HG02798 (cell line): ENCODE measurements at regions not wholly inside any gene's neighbourhood (a gene's known extent, or its start where the extent isn't known, plus 50 kb on each side); places are given as distances from the start of the nearest gene placed in this dataset.

Experiments used
- ATAC-seq: cut with Tn5 transposase; IDR thresholded peaks from one replicate; pipeline ENCODE4 v1.9.1; 2021; ENCODE audit warnings: mild to moderate bottlenecking; ENCODE audit not compliant: unreplicated experiment, poor library complexity

DNA sequence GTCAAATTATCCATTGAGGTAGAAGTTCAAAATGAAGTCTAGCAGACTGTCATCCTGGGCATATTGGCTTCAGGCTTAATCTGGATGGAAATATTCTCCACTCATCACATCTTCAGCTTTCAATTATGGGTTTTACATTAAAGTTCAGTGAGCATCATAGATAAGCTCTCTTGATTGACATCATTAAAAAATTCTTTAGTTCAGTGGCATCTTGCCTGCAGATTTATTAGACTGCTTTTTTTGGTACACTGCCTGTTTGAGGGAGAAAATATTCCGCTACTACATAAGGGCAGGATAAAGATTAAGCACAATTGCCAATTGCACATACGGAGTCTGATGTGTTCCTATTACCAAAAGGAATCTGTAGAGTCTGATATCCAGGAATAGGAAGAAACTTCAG is 2353.8 kb downstream of the MAT2B start:
- ATAC-seq: no peak

DNA sequence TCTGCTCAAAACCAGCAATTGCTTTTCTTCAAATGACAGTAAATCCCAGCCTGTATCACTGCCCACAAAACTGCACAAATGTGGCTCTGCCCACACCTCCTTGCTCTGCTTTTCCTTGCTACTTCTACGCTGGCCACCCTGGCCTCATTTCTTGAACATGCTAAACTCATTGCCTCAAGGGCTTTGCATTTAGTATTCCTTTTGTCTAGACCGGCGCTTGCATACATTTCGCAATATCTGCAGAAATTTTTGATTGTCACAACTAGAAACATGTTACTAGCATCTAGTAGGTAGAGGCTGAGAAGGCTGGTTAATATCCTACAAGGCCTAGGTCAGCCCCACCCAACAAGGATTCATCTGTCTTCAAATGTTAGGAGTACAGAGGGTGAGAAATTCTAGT is 2357.8 kb downstream of the MAT2B start:
- no peak for ATAC-seq

DNA sequence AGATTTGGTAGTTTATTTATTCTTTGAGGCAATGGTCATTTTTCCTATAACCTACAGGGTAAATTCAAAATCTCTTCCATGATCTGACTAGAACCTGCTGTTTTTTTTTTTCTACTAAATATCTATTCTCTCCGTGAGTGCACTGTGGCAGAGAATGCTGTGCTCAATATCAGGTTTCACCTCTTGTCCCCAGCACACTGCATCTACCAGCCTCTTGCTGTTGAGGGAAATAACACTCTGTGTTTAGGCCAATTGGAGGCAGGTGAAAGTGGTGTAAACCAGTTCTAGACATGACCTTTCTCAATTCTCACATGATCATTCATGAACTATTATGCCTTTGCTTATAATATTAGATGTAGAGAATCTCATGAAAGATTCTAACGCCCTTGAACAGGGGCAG is 2365.9 kb downstream of the MAT2B start:
- no peak for ATAC-seq

DNA sequence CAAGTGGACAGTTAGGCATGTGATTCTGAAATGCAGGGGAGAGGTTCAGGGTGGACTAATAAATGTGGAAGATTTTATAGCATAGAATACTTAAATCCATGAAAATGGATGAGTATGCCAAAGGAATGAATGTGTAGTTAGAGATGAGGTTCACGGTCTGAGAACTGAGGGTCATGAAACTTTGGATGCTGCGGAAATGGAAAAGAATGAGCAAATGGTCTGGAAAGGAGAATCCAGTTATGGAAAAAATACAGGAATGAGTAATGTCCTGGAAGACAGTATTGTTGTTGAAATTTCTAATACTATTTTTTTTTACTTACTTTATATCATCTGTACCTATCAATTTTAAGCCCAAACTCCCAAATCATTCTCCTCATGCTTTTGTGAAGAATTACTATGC is 2369.4 kb downstream of the MAT2B start:
- ATAC-seq: no peak

DNA sequence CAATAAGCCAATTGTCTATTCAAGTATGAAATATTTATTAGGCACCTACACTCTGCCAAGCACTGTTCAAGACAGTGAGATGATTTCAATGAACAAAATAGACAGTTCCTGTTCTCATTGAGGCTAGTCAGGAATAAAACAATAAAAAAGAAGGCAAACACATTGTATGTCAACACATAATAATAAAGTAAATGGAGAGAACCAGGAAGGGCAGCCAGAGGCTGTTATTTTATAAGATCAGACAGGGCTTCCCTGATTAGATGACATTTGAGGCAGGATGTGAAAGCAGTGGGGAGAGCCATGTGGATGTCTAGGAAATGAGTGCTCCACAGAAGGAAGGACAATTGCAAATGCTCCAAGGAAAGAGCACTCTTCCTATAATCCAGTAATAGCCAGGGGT is 2371.1 kb downstream of the MAT2B start:
- ATAC-seq: no peak

DNA sequence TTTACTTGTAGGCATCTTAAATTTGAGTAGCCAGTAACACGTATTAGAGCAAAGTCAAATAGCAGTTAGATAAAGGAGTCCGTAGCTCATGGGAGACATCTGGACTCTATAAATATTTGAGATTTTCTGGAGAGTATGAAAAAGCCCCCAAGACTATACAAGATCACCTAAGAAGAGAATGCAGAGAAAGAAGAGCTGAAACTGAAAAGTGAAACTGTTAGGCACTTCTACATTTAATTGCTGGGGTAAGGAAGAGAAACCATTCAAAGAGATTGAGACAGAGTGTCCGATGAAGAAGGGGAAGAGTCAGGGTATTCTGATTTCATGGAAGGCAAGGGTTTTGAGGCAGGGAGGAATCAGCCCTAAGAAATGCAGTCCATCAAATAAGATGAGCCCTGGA is 2372.1 kb downstream of the MAT2B start:
- no peak for ATAC-seq

DNA sequence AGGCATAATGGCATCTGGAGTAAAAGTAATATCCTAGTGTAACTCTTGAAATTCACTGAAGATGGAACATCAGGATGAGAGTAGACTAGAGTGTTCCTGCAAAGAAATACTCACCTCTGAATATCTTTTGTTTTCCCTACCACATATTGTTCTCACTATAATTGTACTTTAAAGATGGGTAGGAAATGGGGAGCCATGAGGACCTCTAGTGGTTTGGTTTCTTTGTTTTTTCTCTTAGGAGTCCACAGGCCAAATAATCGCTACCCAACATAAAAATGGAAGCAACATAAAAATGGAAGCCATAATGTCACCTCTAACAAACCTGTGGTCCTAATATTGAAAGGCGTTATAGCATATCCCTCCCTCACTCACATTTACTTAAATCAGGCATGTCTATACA is 2375.8 kb downstream of the MAT2B start:
- ATAC-seq: no peak

DNA sequence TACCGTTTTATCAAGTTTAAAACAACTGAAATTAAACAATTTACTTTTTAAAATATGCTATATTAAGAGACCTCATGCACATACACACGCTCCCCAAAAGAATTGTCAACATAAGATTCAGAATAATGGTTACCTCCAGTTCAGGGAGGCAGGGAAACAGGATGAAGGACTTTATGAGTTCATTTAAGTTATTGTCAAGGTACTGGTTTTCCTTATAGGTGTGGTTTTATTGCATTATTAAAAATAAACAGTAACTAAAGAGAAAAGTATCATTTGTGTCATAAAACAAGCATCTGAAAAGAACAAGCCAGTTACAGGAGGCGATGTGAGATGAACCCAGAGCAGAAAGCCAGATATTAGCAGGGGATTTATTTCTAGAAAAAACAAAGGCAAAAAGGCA is 2376.7 kb downstream of the MAT2B start:
- ATAC-seq: no peak

DNA sequence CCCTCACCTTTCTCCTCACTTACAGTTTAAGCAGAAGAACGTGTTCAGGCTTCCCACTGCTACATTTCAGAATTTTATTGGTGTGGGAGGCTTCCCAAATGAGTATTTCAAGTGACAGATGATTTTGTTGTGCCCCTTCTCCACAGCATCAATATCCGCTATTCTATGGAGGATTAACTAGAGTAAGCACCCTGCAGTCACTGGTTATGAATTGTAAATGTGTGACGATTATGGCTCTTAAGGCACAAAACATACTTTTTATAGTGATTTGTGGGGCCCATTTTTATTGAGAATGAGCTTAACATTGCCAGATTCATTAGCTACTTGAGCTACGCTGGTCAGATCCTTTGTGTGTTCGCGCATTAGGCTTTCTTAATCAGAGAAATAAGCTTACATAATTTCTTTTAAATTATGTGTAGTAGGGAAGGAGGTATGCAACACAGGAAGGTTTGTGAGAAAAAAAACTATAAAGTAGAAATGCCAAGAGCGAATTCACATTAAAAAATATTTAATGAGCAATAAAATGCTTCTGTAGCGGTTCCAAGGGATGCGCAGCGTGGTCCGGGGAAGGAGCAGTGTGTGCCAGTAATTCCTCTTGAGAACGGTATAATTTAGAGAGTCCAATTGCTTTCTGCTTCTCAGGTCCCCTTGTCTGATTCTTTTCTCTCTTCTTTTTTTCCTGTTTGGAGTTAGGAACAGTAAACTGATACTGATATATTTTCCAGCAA is 2380.4 kb downstream of the MAT2B start:
- no peak for ATAC-seq

DNA sequence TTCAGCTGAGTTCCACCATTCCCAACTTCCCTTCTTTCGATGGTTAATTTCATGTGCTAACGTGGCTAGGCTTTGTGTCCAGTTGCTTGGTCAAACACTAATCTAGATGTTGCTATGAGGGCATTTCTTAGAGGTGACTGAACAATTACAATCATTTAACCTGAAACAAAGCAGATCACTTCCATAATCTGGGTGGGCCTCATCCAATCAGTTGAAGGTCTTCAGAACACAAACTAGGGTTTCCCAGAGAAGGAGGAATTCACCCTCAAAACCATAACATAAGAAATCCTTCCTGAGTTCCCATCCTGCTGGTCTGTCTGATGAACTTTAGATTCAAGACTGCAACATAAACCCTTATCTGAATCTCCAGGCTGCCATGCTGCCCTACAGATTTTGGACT is 2381.7 kb downstream of the MAT2B start:
- no peak for ATAC-seq

DNA sequence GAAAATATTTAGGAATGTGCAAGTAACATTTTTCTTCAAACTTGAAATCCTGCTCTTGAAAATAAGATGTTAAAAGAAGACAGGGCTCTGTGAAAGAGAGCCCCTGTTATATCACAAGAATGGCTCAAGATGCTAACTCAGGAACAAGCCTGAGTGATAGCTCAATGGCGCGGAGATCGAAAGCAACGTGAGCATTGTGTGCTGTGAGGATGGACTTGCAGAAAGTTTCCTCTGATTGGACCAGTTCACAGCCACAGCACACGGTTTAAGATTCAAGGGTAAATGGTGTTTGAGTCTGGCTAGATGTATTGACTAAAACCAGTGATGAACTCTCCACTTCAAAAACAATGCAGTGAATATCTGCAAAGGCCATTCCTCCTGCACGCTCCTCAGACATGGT is 2387.0 kb downstream of the MAT2B start:
- ATAC-seq: no peak

DNA sequence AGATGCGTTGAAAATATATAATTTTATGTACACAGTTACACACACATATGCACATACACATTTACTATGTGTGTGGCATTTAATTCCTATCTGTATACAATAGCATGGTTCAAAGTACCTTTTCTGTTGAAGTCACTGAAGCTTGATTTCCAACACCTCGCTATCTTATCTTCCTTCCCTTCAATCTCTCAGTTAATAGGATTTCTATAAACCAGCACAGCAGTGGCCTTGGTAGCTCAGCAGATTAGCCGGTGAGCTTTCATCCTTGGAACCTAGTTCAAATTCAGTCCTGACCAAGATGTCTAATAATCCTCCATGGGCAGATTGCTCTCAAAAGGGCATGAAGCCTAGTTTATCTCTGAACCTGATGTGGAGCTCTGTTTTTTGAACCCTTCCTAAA is 2389.5 kb downstream of the MAT2B start:
- ATAC-seq: no peak

DNA sequence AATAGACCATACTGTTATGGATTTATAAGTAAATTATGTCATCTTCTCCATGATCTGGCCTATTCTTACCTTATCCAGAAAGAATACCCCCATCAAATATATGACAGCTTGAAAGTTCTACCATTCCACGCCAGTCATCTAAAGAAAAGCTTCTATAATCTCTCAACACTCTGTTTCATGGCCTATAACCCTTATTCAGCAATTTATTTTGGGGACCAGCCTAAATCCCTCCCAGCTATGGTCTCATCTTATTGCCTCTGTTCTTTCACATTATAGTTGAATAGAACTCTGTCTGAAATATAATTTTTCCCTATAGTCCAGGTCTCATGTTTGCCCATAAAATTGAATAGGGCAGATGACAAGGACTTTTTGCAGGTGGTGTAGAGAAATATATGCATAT is 2387.6 kb upstream of the WWC1 start:
- ATAC-seq: no peak

DNA sequence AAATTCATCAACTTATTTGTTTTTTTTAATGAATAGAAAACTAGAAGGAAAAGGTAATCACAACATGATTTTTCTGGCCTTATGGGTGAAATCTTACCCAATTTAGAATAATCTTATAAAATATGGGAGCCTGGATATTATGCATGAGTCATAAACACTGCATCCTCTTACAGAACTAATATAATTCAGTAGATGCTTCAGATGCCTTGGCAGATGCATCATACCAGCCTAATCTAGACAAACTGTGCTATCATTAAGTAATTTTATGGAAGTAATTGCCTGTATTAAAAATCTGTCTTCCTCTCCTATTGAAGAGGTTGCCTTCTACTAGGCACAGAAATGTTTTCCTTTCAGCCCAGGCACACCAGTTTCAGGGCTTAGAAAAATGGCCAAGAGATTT is 2384.6 kb upstream of the WWC1 start:
- no peak for ATAC-seq

DNA sequence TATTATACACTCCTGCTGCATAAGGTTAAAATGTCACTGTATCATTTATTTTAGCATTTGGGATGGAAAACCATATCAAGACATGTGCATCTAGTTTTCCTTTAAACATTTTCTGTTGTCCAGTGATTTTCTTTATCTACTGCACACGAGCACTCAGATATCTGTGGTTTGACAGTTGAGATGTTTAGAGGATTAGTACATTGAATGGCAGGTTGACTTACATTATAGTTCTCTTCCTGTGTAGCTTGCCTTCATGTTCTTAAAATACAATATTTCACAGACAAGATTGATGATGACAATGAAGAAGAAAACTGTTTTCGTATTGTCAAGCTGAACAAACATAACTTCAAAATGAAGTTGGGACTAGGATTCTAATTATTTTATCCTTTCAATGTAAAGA is 2378.4 kb upstream of the WWC1 start:
- ATAC-seq: no peak

DNA sequence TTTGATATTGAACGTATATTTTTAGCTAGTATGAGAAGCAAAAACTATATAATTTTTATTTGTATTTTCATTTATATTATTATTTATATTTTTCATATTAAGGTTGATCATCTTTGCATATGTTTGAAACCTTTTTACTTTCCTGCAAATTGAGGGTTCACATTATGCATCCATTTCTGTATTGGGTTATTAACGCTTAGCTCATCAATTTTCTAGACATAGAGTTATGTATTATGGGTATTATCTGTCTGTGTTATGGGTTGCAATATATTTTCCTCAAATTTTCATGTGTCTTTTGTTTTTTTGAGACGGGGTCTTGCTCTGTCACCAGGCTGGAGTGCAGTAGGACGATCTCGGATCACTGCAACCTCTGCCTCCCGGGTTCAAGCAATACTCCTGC is 2377.0 kb upstream of the WWC1 start:
- ATAC-seq: no peak

DNA sequence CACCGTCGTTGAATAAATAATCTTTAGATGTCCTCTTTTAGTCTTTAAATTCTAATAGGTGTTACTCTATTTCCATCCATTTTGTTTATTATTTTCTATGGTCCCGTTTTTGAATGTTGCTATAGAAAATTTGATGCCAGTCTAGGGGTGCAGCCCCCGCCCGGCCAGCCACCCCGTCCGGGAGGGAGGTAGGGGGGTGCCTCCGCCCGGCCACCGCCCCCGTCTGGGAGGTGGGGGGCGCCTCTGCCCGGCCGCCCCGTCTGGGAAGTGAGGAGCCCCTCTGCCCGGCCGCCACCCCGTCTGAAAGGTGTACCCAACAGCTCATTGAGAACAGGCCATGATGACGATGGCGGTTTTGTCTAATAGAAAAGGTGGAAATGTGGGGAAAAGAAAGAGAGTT is 2372.2 kb upstream of the WWC1 start:
- no peak for ATAC-seq

DNA sequence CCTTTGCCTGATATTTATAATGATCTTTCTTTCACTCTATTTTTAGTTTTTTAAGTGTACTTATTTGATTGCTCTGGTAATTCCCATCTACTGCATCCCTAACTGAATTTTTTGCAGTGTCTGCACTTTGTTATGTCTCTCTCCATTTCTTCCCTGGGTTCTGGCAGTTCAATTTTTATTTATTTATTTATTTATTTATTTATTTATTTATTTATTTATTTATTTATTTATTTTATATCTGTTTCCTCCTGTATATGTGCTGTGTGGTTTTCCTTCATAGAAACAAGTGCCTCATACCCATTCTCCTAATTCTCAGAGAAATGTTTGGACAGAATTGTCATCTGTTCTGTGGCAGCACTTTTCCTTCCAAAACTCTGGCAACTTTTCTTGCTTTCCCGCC is 2370.8 kb upstream of the WWC1 start:
- ATAC-seq: no peak

DNA sequence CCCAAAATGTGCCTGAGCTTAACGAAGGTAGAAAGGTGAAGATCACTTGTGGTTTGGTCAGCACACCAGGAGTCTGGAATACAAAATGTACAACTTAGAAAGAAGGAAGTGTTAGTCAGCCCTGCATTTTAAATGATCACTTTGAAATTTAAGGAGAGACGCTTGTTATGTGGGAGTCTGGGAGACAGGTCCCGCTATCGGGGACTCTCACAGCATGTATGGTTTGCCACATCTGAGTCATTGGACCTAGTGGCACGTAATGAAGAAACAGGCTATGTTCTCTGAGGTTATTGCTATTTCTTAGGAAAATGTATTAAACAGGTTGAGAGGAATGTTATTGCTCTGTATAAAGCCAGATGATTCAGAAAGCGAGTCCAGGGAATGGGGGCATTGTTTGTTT is 2362.5 kb upstream of the WWC1 start:
- ATAC-seq: no peak

DNA sequence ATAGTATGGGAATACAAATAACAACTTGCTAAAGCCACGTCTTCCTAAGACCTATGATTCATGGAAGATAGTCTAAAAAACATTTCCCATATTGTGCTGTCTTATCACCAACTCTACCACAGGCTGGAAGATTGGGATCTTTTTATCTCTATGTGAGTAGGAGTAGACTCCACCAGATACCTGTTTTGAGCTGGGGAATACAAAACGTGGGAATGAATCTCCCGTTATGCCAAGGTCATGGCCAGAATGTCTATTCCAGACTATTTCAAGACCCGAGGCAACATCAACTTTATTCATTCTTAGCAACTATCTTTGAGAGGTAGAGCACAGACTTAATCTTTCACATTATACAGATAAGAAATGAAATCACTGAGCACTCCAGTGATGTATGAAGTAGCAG is 2350.9 kb upstream of the WWC1 start:
- ATAC-seq: no peak

DNA sequence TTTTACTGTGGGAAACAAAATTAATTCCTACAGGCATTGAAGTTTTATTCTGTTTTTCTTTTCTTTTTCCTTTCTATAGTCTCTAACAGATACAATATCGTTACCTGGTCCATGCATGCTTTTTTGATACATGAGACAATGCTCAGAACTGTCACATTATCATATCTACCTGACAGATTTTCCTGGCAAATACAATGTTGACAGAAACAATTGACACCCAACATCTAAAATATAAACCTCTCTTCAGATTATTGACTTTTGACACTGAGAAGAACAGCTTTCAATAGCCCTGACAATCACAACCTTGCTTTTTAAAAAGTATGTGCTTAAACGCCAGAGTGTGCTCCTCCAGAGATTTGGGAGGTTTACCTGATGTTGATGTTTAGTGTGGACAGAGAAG is 2334.6 kb upstream of the WWC1 start:
- no peak for ATAC-seq

DNA sequence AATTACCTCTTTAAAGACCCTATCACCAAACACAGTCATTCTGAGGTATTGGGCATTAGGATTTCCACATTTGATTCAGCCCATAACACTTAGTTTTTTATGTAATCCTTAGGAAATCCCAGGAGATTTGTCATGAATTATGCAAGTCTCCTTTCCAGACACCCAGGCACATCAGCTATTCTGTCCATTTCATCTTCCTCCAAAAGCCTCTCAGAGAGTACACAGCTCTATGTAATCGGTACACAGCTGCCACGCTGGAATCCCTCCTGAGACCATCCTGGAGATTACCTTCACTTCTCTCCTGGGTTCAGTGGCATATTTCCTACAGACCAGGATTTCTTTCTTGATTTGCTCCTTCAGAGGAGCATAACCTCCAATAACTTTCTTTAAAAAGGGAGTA is 2309.8 kb upstream of the WWC1 start:
- ATAC-seq: no peak
